HUES48 (cell line): ENCODE measurements at regions not wholly inside any gene's neighbourhood (a gene's known extent, or its start where the extent isn't known, plus 50 kb on each side); places are given as distances from the start of the nearest gene placed in this dataset.
"Not testable (repeated sequence)": the region's sequence is repeated elsewhere in the genome, so short reads cannot be mapped to it uniquely, and the experiment has no call there.

Source experiments
- H3K27ac ChIP-seq: one replicate; pipeline ENCODE4 v1.7.0; 2013; ENCODE audit warnings: low read depth, low read length, inconsistent platforms
- H3K27me3 ChIP-seq: 2 replicates; pipeline ENCODE4 v1.6.1; 2013; ENCODE audit warnings: mild to moderate bottlenecking, low read length; ENCODE audit not compliant: control insufficient read depth, insufficient read depth
- H3K36me3 ChIP-seq: 2 replicates; pipeline ENCODE4 v1.6.1; 2013; ENCODE audit warnings: low read length; ENCODE audit not compliant: control insufficient read depth, insufficient read depth
- H3K4me1 ChIP-seq: 2 replicates; pipeline ENCODE4 v1.6.1; 2013; ENCODE audit warnings: mild to moderate bottlenecking, low read length; ENCODE audit not compliant: control insufficient read depth, insufficient read depth
- H3K4me3 ChIP-seq: 2 replicates; pipeline ENCODE4 v1.5.1; 2013; ENCODE audit warnings: mild to moderate bottlenecking, low read depth, low read length
- H3K9ac ChIP-seq: 2 replicates; pipeline ENCODE4 v1.6.1; 2013; ENCODE audit warnings: mild to moderate bottlenecking, low read depth, low read length, moderate library complexity
- H3K9me3 ChIP-seq: 2 replicates; pipeline ENCODE4 v1.6.1; 2013; ENCODE audit warnings: low read length; ENCODE audit not compliant: control insufficient read depth, insufficient read depth

DNA sequence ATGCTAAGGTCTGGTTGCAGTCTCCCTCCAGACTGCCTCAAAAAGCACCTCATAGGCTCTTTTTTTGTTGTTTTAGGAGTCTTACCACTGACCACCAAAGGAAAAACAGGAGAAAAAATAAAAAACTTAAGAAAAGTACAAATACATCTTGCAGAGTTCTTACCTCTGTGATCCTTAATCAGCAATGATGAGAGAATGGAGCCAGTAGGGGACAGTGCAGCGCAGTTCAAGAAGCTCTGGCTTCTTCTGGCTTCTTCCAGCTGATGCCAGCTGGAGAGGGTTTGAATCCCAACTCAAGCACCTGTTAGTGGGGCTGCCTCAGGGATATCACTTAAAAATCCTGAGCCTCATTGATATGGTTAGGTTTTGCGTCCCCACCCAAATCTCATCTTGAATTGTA is 223.3 kb upstream of the ISX start:
- Histone ChIP-seq H3K9ac (peak overlapping the region; percentile 56; the same call in 1 of the 2 replicates), H3K4me3 (no peak overlapping the region), H3K36me3 (no peaks in the 10 kb centered on the region; the same call in 1 of the 2 replicates), H3K4me1 (peaks cover 36% of the 10 kb centered on the region), H3K27me3 (no peaks in the 10 kb centered on the region), H3K27ac (peak overlapping the region; percentile 99), H3K9me3 (peaks cover 23% of the 10 kb centered on the region)

- not testable (repeated sequence) for H3K9ac ChIP-seq, H3K27me3 ChIP-seq, H3K36me3 ChIP-seq, H3K4me3 ChIP-seq, H3K27ac ChIP-seq
- Histone ChIP-seq H3K4me1 (peaks cover 36% of the 10 kb centered on the region), H3K9me3 (peaks cover 23% of the 10 kb centered on the region)
Measured at GRCh38 chr22:34843743-34844142, 222.2 kb upstream of the ISX start.

GRCh38 chr22:34845391-34845790 is 220.6 kb upstream of the ISX start:
- Histone ChIP-seq H3K36me3 (no peaks in the 10 kb centered on the region; the same call in 1 of the 2 replicates), H3K27me3 (no peaks in the 10 kb centered on the region), H3K27ac (no peak overlapping the region), H3K4me1 (peaks cover 29% of the 10 kb centered on the region), H3K9me3 (peaks cover 23% of the 10 kb centered on the region), H3K9ac (no peak overlapping the region), H3K4me3 (no peak overlapping the region)

DNA sequence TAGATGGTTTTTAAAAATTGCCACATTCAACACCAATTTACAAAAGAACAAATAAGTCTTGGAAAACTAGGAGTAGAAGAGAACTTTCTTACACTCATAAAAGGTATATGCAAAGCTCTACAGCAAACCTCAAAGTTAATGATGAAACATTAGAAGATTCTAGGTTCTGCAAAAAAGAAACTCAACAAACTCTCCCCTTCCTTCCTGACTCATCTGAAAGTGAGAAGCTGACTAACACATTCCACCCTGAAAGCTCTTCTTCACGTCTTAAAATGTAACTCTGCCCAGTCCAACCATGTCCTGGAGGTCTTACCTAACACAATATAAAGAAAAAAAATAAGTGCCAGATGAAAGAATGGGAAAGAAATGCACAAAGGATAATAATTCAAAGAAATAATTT is 218.9 kb upstream of the ISX start:
- H3K4me1 ChIP-seq, result peaks cover 19% of the 10 kb centered on the region
- no peaks in the 10 kb centered on the region; the same call in 1 of the 2 replicates for H3K36me3 ChIP-seq
- H3K4me3 ChIP-seq, result no peak overlapping the region
- no peak overlapping the region for H3K9ac ChIP-seq
- peaks cover 23% of the 10 kb centered on the region for H3K9me3 ChIP-seq
- H3K27me3 ChIP-seq, result no peaks in the 10 kb centered on the region
- H3K27ac ChIP-seq, result no peak overlapping the region

GRCh38 chr22:34849965-34850364 is 216.0 kb upstream of the ISX start:
- peaks cover 5% of the 10 kb centered on the region for H3K9me3 ChIP-seq
- H3K27ac ChIP-seq, result no peak overlapping the region
- peaks cover 18% of the 10 kb centered on the region for H3K4me1 ChIP-seq
- H3K36me3 ChIP-seq, result no peaks in the 10 kb centered on the region; the same call in 1 of the 2 replicates
- no peak overlapping the region for H3K9ac ChIP-seq
- no peaks in the 10 kb centered on the region for H3K27me3 ChIP-seq
- H3K4me3 ChIP-seq, result no peak overlapping the region

- Histone ChIP-seq H3K27me3 (no peaks in the 10 kb centered on the region), H3K4me3 (no peak overlapping the region), H3K27ac (peak overlapping the region; percentile 58), H3K4me1 (peaks cover 15% of the 10 kb centered on the region), H3K36me3 (no peaks in the 10 kb centered on the region), H3K9ac (no peak overlapping the region), H3K9me3 (no peaks in the 10 kb centered on the region)
Measured at GRCh38 chr22:34851918-34852662, 213.9 kb upstream of the ISX start.

DNA sequence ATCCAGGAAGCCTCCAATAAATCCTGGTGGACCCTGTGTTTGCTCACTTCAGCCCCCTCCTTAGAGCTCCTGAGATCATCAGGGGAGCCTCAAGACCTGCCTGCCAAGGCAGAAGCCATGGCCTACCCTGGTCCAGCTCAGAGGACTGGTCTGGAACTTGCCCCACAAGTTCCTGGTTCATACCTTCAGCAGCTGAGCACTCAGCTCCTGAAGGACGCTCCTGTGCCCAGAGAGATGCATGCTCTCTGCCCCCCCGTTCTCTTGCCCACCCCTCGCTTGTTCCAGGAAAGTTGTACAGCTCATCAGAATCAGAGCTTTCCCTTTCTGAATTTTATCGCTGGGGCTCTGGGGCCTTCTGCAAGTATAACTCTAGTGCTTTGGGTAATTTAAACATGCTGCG is 210.5 kb upstream of the ISX start:
- H3K4me3 ChIP-seq, result no peak overlapping the region
- peaks cover 3% of the 10 kb centered on the region; the same call in 1 of the 2 replicates for H3K9me3 ChIP-seq
- H3K27ac ChIP-seq, result no peak overlapping the region
- peaks cover 15% of the 10 kb centered on the region for H3K4me1 ChIP-seq
- no peaks in the 10 kb centered on the region for H3K27me3 ChIP-seq
- no peaks in the 10 kb centered on the region for H3K36me3 ChIP-seq
- H3K9ac ChIP-seq, result no peak overlapping the region

DNA sequence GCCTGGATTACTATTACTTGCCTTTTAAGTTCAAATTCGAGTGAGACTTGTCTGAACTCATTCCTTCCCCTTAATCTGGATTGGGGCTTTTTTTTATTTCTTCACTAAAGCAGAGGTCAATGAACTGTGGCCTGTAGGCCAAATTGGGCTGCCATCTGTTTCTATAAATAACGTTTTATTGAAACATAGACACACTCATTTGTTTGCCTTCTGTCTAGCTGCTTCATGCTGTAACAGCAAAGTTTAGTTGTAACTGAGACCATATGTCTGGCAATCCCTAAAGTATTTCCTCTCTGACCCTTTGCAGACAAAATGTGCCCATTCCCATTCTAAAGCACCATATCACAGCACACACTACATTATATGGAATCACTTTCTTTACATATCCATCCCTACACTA is 207.9 kb upstream of the ISX start:
- no peak overlapping the region for H3K4me3 ChIP-seq
- peaks cover under 1% of the 10 kb centered on the region; the same call in 1 of the 2 replicates for H3K4me1 ChIP-seq
- H3K9me3 ChIP-seq, result peaks cover 3% of the 10 kb centered on the region; the same call in 1 of the 2 replicates
- H3K36me3 ChIP-seq, result no peaks in the 10 kb centered on the region
- H3K27ac ChIP-seq, result no peak overlapping the region
- no peak overlapping the region for H3K9ac ChIP-seq
- no peaks in the 10 kb centered on the region for H3K27me3 ChIP-seq

DNA sequence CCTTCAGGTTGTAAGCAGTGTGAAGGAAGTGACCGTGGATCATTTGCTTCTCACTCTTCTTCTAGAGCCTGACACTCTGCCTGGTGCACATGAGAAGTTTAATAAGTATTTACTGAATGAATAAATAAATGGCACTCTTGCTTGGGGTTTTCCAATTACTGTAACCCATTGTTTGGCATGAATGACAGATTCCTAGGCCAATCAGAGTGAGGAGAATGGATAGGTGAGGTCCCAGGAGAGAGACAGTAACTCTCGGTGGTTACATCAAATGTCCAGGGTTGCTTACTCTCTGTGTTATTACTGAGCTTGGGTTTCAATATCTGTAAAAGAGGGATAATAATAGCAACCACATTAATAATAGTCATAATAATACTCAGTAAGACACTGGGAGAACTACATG is 204.2 kb upstream of the ISX start:
- Histone ChIP-seq H3K27me3 (no peaks in the 10 kb centered on the region), H3K4me3 (no peak overlapping the region), H3K36me3 (no peaks in the 10 kb centered on the region), H3K27ac (no peak overlapping the region), H3K9ac (no peak overlapping the region), H3K4me1 (no peaks in the 10 kb centered on the region), H3K9me3 (peaks cover 3% of the 10 kb centered on the region; the same call in 1 of the 2 replicates)

DNA sequence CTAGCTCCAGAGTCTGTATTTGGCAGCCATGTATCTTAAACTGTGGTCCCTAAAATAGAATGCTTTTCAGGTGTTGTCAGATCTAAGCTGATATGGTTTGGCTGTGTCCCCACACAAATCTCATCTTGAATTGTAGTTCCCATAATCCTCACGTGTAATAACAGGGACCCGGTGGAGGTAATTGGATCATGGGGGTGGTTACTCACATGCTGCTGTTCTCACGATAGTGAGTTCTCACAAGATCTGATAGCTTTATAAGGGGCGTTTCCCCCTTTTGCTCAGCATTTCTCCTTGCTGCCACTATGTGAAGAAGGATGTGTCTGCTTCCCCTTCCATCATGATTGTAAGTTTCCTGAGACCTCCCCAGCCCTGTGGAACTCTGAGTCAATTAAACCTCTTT is 199.9 kb upstream of the ISX start:
- Histone ChIP-seq H3K4me1 (no peaks in the 10 kb centered on the region), H3K27ac (no peak overlapping the region), H3K9me3 (no peaks in the 10 kb centered on the region), H3K4me3 (no peak overlapping the region), H3K36me3 (no peaks in the 10 kb centered on the region), H3K27me3 (no peaks in the 10 kb centered on the region), H3K9ac (no peak overlapping the region)

DNA sequence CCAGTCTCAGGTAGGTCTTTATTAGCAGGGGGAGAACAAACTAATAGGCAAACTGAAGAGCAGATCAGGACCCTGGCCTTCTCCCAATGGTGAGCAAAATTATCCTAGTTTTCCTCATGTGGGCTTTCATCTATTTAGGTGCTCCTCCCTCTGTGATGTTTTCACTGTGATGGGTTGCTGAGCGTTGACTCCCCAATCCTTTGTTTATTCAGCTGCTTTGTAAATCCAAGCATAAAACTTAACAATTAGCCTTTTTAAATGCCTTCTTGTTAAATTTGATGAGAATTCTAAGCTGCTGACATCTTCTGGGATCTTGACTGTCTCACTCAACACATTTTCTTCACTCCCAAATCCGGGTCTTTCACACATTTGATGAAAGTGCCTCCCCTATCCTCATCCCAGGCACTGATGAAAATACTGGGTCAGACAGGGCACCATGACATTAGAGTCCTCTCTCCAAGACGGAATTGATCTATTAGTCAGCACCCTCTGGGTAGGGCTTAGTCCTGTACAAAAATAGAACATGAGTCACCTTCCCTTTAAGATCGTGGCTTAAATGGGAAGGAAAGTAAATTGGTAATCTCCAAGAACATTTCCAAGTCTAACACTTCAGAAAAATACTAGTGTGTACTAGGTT is 199.3 kb upstream of the ISX start:
- Histone ChIP-seq H3K27ac (no peak overlapping the region), H3K36me3 (no peaks in the 10 kb centered on the region), H3K9me3 (no peaks in the 10 kb centered on the region), H3K4me3 (no peak overlapping the region), H3K27me3 (no peaks in the 10 kb centered on the region), H3K4me1 (no peaks in the 10 kb centered on the region), H3K9ac (no peak overlapping the region)
